ENCODE measurements at regions not wholly inside any gene's neighbourhood (a gene's known extent, or its start where the extent isn't known, plus 50 kb on each side); places are given as distances from the start of the nearest gene placed in this dataset.

DNA sequence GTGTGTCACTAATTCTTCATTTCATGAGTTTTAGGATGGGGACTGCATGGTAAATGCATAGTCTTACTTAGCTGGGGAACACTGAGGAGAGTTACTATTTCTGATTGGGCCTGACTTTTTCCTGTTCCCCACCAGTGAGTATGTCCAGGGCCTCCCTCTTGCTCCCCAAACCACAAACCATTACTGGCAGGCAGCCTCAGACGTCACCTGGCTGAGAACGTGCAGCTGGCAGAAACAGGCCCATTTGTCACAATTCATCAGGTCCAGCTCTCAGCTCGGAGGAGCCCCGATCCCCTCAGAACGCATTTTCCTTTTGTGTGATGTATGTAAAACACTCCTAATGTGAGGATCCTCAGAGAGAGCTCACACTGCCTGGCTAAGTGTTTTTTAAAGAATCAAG, 71.7 kb upstream of the SIX3 start:
- H3K36me3 ChIP-seq (ENCODE audit: insufficient read depth, low read length), result no peaks in the 10 kb centered on the region
- no peaks in the 10 kb centered on the region for H3K4me1 ChIP-seq (ENCODE audit: insufficient read depth, low read length)
- H3K79me2 ChIP-seq (ENCODE audit: insufficient read depth, low read length), result no peaks in the 10 kb centered on the region
- H3K4me2 ChIP-seq (ENCODE audit: insufficient read depth, low read length), result no peak overlapping the region
- ATAC-seq (ENCODE audit: insufficient read depth, low read depth), result no peak
- peaks cover 2% of the 10 kb centered on the region for H3K9me3 ChIP-seq (ENCODE audit: insufficient read depth, low read length, severe bottlenecking)
- H4K20me1 ChIP-seq (ENCODE audit: insufficient read depth, low read length), result no peaks in the 10 kb centered on the region
- TF ChIP-seq, protein P1, sequence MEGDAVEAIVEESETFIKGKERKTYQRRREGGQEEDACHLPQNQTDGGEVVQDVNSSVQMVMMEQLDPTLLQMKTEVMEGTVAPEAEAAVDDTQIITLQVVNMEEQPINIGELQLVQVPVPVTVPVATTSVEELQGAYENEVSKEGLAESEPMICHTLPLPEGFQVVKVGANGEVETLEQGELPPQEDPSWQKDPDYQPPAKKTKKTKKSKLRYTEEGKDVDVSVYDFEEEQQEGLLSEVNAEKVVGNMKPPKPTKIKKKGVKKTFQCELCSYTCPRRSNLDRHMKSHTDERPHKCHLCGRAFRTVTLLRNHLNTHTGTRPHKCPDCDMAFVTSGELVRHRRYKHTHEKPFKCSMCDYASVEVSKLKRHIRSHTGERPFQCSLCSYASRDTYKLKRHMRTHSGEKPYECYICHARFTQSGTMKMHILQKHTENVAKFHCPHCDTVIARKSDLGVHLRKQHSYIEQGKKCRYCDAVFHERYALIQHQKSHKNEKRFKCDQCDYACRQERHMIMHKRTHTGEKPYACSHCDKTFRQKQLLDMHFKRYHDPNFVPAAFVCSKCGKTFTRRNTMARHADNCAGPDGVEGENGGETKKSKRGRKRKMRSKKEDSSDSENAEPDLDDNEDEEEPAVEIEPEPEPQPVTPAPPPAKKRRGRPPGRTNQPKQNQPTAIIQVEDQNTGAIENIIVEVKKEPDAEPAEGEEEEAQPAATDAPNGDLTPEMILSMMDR (IDR thresholded peaks at IDR 0.05; ENCODE audit: borderline replicate concordance, extremely low read depth, low read length, poor library complexity, severe bottlenecking), result no peak
- no peak for TF ChIP-seq EZH2 (IDR thresholded peaks at IDR 0.05; ENCODE audit: borderline replicate concordance, low read depth, low read length, severe bottlenecking)
- H2AFZ ChIP-seq (ENCODE audit: low read depth, low read length), result no peak overlapping the region
- no peak overlapping the region for H3K4me3 ChIP-seq (ENCODE audit: low read depth in 1 of 2, low read length in 2 of 2)
- DNase-seq, result no peak
- H3K27ac ChIP-seq (ENCODE audit: low read length), result no peak overlapping the region
- H3K27me3 ChIP-seq (ENCODE audit: insufficient read depth, low read length, poor library complexity), result peaks cover 8% of the 10 kb centered on the region
- H3K9ac ChIP-seq (ENCODE audit: low read depth, low read length), result no peak overlapping the region

DNA sequence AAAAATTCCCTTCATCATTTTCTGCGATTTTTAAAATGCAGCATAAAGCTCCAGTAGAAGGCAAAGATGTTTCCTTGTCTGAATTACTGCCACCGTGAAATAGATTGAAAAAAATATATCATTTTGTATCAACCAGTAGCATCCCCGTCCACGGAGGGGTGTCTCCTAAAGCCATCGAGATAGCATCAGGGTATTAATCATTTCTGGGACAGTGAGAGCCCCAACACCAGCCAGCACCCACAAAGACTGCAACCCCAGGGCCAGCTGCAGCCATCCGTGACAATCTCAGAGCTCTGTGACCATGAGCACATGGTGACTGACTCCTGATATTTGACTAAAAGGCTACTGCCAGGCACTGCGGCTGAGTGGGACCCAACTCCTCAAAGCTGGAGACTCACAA, 64.1 kb upstream of the SIX3 start:
- Histone ChIP-seq H3K4me3 (ENCODE audit: low read depth in 1 of 2, low read length in 2 of 2) (no peak overlapping the region), H3K4me2 (ENCODE audit: insufficient read depth, low read length) (no peak overlapping the region), H2AFZ (ENCODE audit: low read depth, low read length) (no peak overlapping the region), H3K9me3 (ENCODE audit: insufficient read depth, low read length, severe bottlenecking) (peaks cover 18% of the 10 kb centered on the region), H4K20me1 (ENCODE audit: insufficient read depth, low read length) (no peaks in the 10 kb centered on the region), H3K27me3 (ENCODE audit: insufficient read depth, low read length, poor library complexity) (no peaks in the 10 kb centered on the region), H3K9ac (ENCODE audit: low read depth, low read length) (no peak overlapping the region), H3K79me2 (ENCODE audit: insufficient read depth, low read length) (no peaks in the 10 kb centered on the region), H3K27ac (ENCODE audit: low read length) (no peak overlapping the region), H3K36me3 (ENCODE audit: insufficient read depth, low read length) (no peaks in the 10 kb centered on the region), H3K4me1 (ENCODE audit: insufficient read depth, low read length) (no peaks in the 10 kb centered on the region)
- TF ChIP-seq, protein P1 (IDR thresholded peaks at IDR 0.05; ENCODE audit: borderline replicate concordance, extremely low read depth, low read length, poor library complexity, severe bottlenecking), result no peak
- DNase-seq (no peak), ATAC-seq (ENCODE audit: insufficient read depth, low read depth) (no peak)

DNA sequence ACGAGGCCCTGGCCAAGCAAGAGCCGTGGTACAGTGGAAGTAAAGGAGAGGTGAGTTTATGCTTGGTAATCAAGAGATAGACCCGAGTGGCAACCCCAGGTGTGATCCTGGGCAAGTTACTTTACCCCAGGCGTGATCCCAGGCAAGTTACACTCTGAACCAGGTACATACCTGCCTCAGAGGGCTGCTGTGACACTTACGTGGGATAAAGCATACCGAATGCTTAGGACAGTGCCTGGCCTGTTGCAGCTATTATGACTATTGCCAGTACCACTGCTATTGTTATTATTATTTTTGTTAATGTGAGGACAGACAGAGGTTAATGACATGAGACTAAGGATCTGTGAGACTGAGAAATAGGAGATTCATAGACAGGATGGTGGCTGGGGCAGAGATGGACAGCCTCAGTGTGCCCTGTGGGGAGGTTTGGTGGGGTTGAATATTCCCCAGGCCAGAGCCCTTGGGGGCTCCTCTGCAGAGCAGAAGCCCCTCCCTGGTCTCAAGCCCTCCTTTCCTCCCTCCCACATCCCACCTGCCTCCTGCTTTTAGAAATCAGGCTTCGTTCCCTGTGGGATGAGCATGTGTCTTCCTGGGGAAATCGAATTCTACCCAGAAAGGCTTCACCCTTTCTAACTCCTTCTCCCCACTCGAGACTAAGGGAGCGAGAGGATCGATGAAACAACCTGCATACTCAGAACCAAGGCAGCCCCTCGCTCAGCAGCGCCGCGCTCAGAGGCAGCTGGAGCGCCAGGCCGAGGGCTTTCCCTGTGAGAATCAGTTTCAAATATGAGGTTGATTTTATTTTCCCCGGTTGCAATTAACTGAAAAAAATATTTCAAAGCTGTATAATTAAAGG, 62.0 kb upstream of the SIX3 start:
- Histone ChIP-seq H3K9ac (ENCODE audit: low read depth, low read length) (no peak overlapping the region), H3K4me3 (ENCODE audit: low read depth in 1 of 2, low read length in 2 of 2) (no peak overlapping the region), H3K36me3 (ENCODE audit: insufficient read depth, low read length) (no peaks in the 10 kb centered on the region), H3K4me1 (ENCODE audit: insufficient read depth, low read length) (no peaks in the 10 kb centered on the region), H4K20me1 (ENCODE audit: insufficient read depth, low read length) (no peaks in the 10 kb centered on the region), H3K27me3 (ENCODE audit: insufficient read depth, low read length, poor library complexity) (no peaks in the 10 kb centered on the region), H3K9me3 (ENCODE audit: insufficient read depth, low read length, severe bottlenecking) (peaks cover 16% of the 10 kb centered on the region), H3K27ac (ENCODE audit: low read length) (no peak overlapping the region), H2AFZ (ENCODE audit: low read depth, low read length) (no peak overlapping the region), H3K79me2 (ENCODE audit: insufficient read depth, low read length) (no peaks in the 10 kb centered on the region), H3K4me2 (ENCODE audit: insufficient read depth, low read length) (no peak overlapping the region)
- no peak for DNase-seq
- no peak for ATAC-seq (ENCODE audit: insufficient read depth, low read depth)
- TF ChIP-seq, protein P1 (IDR thresholded peaks at IDR 0.05; ENCODE audit: borderline replicate concordance, extremely low read depth, low read length, poor library complexity, severe bottlenecking), result no peak
- TF ChIP-seq EZH2 (IDR thresholded peaks at IDR 0.05; ENCODE audit: borderline replicate concordance, low read depth, low read length, severe bottlenecking), result no peak
